Choroid plexus epithelial cell (primary cell): ENCODE measurements at regions not wholly inside any gene's neighbourhood (a gene's known extent, or its start where the extent isn't known, plus 50 kb on each side); places are given as distances from the start of the nearest gene placed in this dataset.

Experiments
- DNase-seq: peaks from one replicate; pipeline ENCODE4 v3.0.0-alpha.2; 2010; ENCODE audit warnings: low read depth
- H3K4me3 ChIP-seq: 2 replicates; pipeline ENCODE4 v1.5.1; 2011; ENCODE audit warnings: low read depth, mild to moderate bottlenecking, control low read depth, low read length, moderate library complexity
- TF ChIP-seq, protein P1 (sequence below): conservative IDR thresholded peaks from 2 replicates; pipeline ENCODE4 v1.5.1; 2011; ENCODE audit warnings: low read depth, mild to moderate bottlenecking, control low read depth, inconsistent platforms, low read length, moderate library complexity

DNA sequence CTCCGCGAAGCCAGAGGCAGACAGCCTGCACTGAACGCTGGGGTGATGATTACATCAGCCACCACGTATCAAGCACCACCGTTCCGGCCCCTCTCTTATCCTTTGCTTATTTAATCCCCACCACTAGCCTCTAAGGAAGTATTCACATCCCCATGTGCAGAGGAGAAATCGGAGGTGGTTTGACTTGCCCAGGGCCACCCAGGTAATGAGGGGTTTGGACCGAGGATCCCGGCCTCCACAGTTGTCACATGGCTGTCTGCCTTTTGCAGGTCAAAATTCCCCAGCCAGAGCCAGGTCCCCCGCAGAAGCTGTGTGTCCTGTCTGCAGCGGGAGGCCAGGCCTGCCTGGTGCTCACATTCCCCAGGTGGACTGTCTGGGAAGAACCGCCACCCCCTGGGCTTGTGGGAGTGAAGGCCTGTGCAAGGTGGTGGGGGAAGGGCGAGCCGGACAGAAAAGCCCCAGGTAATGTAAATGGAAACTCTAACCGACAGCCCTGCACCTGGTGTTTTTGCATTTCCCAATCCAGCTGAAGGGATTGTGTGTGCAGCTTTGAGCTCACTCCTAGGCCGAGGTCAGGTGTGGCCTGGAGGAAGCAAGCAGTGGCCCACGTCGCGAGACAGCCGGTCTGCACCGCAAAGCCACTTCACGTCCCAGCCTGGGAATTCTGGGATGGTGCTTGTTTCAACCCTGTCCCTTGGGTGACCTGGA, 108.5 kb upstream of the ID2 start:
- H3K4me3 ChIP-seq: no peak overlapping the region
- no peak for DNase-seq
- TF ChIP-seq, protein P1, sequence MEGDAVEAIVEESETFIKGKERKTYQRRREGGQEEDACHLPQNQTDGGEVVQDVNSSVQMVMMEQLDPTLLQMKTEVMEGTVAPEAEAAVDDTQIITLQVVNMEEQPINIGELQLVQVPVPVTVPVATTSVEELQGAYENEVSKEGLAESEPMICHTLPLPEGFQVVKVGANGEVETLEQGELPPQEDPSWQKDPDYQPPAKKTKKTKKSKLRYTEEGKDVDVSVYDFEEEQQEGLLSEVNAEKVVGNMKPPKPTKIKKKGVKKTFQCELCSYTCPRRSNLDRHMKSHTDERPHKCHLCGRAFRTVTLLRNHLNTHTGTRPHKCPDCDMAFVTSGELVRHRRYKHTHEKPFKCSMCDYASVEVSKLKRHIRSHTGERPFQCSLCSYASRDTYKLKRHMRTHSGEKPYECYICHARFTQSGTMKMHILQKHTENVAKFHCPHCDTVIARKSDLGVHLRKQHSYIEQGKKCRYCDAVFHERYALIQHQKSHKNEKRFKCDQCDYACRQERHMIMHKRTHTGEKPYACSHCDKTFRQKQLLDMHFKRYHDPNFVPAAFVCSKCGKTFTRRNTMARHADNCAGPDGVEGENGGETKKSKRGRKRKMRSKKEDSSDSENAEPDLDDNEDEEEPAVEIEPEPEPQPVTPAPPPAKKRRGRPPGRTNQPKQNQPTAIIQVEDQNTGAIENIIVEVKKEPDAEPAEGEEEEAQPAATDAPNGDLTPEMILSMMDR: no peak

DNA sequence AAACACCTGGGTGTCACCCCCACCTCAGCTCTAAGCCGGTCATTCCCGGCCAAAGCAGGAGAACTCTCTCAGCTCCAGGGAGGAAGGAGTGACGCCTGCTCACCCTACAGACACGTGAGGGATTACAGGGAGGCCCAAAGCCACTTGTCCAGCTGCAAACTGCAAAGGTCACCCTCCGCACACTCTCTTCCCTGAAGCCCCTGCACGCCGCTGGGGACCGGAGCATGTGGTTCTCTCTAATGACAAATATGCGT, 108.0 kb upstream of the ID2 start:
- DNase-seq: no peak
- TF ChIP-seq, protein P1: no peak

DNA sequence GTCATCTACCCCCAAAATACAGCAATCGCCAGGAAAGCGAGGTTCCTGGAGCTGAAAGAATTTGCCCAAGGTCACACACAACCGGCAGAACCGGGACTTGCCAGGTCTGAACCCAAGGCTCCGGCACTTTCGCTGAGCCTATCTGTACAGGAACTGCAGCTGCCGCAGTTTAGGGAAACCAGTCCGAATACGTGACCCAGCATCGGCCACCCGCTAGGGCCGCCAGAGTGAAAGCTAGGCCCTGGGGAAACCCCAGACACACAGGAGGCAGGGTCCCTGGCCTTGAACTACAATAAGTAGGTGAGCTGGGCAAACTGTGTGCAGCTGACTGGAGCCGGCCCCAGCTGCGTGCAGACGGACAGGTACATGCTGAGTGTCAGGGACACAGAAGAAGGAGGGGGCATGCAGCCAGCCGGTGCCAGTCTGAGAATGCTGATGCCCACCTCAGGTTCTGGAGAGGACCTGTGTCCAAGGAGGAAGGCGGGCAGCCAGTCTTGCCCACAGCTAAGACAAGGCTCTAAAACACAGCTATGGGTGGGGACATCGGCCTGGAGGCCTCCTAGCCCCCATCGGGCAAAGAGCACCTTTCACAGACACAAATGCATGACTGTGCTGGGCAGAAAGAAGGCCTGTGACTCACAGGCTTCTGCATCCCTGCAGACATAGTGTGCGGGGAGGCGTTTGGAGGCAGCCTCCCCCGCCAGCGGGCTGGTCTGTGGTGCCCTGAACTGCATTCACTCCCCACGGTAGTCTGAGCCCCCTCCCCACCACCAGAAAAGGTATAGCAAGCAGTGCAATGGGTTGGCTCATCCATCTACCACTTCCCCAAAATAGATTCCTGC, 107.4 kb upstream of the ID2 start:
- TF ChIP-seq, protein P1: no peak
- no peak for DNase-seq
- H3K4me3 ChIP-seq: no peak overlapping the region

More for the DNA sequence above, 108.0 kb upstream of the ID2 start:
- no peak overlapping the region for H3K4me3 ChIP-seq

DNA sequence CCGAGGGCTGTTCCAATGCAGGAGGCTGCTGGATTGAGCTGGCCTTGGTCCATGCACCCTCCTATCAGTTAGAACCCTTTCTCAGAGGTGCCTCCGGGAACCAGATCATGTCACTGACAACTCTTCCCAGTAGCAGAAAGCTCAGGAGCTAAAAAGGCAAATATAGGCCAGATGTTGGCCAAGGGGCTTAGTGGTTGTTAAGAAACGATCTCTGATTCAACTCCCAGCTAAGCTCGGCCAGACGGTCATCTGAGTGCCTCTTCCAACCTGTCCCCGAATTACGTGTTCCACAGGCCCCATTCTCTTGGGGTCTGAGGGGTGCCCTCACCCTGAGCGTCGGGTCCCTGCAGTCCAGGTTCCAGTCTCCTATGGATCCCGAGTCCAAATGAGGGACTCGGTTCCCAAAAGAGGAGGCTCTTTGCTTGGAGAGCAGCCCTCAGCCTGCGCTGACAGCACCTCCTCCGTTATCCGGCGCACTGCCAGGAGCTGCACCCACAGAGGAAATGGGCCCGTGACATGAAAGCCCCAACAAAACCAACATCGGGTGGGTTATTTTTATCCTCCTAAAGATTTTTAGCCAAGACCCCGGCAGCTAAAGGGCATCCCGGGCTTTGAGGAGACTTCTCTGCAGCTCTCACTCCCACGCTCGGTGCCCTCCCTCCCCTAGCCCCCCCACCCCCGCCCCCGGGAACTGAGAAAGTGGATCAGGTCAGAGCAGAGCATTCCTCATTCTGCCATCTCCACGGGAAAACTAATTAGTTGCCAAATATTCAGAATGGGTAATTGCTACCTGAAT, 106.6 kb upstream of the ID2 start:
- DNase-seq: no peak
- H3K4me3 ChIP-seq: no peak overlapping the region
- TF ChIP-seq, protein P1: no peak

DNA sequence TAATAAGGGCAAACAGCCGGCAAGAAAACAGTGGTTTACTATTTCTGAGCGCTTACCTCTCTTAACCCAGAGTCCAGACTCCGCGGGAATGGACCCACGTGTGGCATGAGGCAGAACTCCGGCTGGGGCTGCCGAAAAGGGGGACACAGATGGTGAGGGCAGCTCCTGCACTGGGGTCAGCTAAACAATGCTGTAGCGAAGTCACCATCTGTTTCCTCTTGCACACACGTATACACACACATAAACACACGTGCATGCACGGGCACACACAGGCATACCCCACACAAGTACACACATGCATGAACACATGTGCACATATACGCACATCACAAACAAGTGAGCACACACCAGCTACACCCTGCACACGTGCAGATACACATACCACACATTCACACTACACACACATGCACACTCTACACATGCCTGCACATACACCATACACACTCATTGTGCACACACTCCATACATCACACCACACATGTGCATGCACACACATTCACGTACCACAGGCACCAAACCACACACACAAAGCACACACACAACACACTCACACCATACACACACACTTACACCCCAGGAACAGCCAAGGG, 105.9 kb upstream of the ID2 start:
- H3K4me3 ChIP-seq: no peak overlapping the region
- TF ChIP-seq, protein P1: no peak
- DNase-seq: no peak

DNA sequence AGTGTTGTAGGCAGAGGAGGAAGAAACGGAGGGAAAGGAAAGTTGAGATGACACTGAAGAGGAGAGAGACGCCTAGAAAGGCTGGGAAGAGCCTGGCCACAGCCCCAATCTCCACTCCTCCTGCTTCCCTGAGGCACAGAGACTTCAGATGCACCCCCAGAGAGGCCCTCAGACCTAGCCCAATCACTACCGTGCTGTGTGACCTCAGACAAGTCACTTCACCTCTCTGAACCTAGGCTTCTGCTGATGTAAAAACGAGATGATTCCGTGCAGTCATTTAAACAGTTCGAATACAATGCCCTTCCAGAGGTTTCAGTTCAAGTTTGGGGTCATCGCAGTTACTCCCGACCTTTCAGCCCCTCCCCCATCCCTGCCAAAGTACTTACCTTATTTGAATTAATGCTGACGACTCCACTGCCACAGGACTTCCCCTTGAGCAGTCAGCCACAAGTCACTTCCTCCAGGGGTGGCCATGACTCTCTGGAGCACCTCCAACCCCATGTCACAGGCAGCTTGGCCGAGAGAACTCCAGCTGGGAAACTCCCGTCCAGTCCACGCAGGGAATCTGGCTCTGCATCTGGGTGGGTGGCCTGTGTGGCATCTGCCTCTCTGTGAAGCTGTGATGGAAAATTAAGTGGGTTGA, 105.2 kb upstream of the ID2 start:
- TF ChIP-seq, protein P1: no peak
- no peak overlapping the region for H3K4me3 ChIP-seq
- no peak for DNase-seq
